GM18505 (cell line): ENCODE measurements at regions not wholly inside any gene's neighbourhood (a gene's known extent, or its start where the extent isn't known, plus 50 kb on each side); places are given as distances from the start of the nearest gene placed in this dataset.

ENCODE experiments used
- ATAC-seq: cut with Tn5 transposase; IDR thresholded peaks from one replicate; pipeline ENCODE4 v1.9.1; 2021; ENCODE audit not compliant: unreplicated experiment
- POLR2A ChIP-seq: IDR thresholded peaks from 4 replicates; pipeline ENCODE4 v1.6.1; 2011; ENCODE audit warnings: borderline replicate concordance; ENCODE audit not compliant: insufficient read depth, insufficient read length; ENCODE audit errors: extremely low read depth

- no peak for ATAC-seq
- TF ChIP-seq POLR2A = no peak
These were observed 420.5 kb upstream of the CPEB2 start for GRCh38 chr4:14581741-14582140.

DNA sequence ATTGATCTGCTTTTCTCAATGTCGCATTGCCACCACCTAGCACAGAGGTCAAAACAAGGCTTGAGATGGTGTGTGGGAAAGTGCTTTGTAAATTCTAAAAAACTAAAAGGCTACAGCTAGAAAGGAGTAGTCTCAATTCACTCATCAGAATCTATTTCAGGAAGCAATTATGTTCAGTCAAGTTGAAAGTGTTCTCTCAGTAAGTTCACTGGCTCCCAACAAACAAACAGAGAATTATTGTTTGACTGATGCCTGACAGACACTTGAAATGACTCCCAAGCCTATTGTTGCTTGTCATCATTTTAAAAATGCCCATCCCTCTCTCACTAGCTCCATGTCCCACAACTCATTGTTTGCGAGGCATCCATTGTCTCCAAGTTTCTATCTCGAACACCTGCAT, 419.6 kb upstream of the CPEB2 start:
- TF ChIP-seq POLR2A = no peak

DNA sequence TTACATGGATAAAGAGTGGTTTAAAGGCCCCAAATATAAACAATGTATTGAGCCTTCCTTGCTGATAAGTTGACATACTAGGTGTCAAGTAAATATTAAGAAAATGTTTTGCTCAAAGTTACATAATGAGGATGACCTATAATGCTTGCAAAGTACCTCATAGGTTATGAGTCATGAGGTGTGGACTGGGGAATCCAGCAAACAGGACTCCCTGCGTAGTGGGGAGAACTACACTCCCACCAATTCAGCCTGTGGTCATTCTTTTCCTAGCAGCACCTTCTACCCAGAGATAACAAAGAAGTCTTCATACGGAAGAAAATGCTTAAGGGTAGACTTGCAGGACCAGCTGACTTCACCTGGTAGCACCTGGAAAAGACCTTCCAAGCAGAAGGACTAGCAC, 418.9 kb upstream of the CPEB2 start:
- no peak for TF ChIP-seq POLR2A
- ATAC-seq = no peak

More for the DNA sequence above, 419.6 kb upstream of the CPEB2 start:
- no peak for ATAC-seq

GRCh38 chr4:14583752-14584151, 418.5 kb upstream of the CPEB2 start:
- no peak for TF ChIP-seq POLR2A
- no peak for ATAC-seq

- TF ChIP-seq POLR2A = no peak
- no peak for ATAC-seq
These were observed 409.3 kb upstream of the CPEB2 start for GRCh38 chr4:14592950-14593349.

DNA sequence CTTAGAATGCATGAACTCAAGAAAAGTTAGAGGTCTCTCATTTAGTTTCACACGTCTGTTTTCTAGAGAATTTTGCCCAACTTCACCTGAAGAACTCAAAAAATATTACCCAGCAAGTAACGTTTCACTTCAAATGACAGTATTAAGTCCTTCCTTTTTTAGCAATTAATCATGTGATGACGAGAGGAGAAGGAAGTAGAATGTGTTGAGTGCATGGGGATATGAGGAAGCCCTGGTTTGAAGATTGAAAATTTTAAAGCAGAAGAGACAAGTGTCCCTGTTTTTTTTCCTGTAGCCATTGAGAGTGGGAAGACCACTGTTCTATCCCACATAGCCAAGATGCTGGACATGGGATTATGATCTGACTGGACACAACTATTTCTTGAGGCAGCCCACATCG, 406.3 kb upstream of the CPEB2 start:
- ATAC-seq = no peak
- no peak for TF ChIP-seq POLR2A

DNA sequence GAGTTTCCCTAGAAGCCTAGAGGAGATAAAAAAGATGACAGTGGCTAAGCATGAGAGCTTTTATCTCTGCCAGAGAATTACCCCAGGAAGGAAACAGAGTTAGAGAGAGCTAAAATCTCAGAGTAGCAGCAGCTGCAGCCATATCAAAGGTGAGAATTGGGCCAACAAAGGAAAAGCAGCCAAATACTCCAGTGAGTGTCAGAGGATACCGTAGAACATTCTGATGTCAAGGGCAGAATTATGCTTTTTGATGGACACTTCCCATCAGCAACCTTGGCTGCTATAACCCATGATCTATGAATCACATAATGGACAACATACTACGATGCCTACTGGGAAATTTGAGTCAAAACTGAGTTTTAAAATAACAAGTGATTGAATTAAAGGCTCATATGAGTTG, 405.8 kb upstream of the CPEB2 start:
- no peak for TF ChIP-seq POLR2A
- ATAC-seq = no peak

DNA sequence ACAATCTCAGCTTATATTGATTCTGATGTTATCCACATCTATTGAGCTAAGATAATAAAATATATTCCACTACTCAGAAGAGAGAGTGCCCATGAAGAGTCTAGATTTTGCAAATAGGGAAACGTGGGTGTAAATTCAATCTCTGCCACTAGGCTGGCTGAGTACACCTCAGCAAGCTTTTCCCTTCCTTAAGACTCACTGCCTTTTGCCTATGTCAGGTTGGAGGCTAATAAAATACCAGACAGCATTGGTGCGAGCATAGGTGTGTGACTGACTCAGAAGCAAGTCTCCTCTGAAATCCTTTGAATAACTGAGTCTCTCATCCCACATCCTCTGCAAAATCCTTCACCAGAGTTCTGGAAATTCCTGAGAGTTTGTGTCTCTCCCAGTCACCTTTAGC, 405.4 kb upstream of the CPEB2 start:
- no peak for ATAC-seq
- no peak for TF ChIP-seq POLR2A

- no peak for ATAC-seq
- TF ChIP-seq POLR2A = no peak
These were observed 400.1 kb upstream of the CPEB2 start for GRCh38 chr4:14602206-14602605.

DNA sequence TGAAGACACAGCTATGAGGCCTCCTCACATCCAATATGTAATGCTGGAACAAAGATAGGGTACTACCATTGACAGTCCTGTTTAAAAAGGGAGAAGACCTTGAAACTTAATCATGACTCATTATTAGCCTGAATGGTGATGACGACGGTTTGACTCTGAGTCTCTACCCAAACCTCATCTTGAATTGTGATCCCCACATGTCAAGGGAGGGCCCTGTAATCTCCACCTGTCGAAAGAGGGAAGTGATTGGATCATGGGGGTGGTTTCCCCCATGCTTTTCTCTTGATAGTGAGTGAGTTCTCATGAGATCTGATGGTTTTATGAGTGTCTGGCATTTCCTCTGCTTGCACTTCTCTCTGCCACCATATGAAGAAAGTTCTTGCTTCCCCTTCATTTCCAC, 395.3 kb upstream of the CPEB2 start:
- TF ChIP-seq POLR2A = no peak
- ATAC-seq = no peak

GRCh38 chr4:14607578-14607977, 394.7 kb upstream of the CPEB2 start:
- no peak for TF ChIP-seq POLR2A
- ATAC-seq = no peak

GRCh38 chr4:14608630-14609029, 393.7 kb upstream of the CPEB2 start:
- no peak for ATAC-seq
- no peak for TF ChIP-seq POLR2A

DNA sequence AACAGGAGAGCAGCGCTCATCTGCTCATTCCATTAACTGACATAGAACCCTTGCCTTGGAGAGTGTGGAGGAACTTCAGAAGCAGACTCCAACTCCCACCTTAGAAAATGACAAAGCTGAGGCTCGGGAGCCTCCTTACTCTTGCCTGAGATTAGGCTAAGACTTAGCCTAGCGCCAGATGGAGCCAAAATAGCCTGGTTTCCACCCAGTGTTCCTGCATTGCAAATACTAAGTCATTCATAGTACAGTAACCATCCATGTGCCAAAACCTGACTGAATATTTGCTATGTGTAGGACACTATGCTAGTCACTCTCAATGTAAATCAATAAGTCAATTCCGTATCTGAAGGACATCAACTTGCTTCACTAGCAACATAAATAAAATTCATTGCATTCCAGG, 387.4 kb upstream of the CPEB2 start:
- TF ChIP-seq POLR2A = no peak
- ATAC-seq = no peak

GRCh38 chr4:14615671-14616070, 386.6 kb upstream of the CPEB2 start:
- no peak for ATAC-seq
- TF ChIP-seq POLR2A = no peak

DNA sequence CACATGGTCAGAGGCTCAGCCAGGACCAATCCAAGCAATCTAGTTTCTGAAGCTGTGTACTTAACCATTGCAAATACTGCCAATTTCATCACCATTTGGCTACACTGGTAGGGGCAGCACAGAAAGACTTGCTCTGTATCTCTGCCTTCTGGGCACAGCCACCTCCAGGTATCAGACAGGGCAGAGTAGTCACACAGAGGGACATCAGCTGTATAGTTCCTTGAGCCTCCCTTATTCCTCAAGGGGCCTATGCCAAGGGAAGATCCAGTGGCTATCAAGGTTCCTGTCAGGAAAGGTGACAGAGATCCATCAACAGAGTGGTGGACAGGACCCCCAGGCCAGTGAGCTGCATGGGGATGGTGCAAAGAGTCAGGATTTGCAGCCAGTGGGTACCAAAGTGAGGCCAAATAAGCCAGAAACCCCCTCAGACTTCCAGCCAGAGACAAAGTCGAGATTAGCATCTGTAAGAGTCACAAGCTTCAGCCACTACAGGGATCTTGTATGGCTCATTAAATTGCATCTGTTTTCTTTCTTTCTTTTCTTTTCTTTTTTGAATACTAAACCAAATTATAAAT, 381.6 kb upstream of the CPEB2 start:
- TF ChIP-seq POLR2A = no peak
- ATAC-seq = no peak
